LNCaP clone FGC (cell line): ENCODE measurements at regions not wholly inside any gene's neighbourhood (a gene's known extent, or its start where the extent isn't known, plus 50 kb on each side); places are given as distances from the start of the nearest gene placed in this dataset.

ENCODE experiments used
- DNase-seq: peaks from one replicate; pipeline ENCODE4 v3.0.0-alpha.2; 2011; ENCODE audit warnings: low read depth
- H3K4me3 ChIP-seq: 2 replicates; pipeline ENCODE4 v1.5.1; 2011; ENCODE audit warnings: mild to moderate bottlenecking, low read depth, low read length, control low read depth
- CTCF ChIP-seq: IDR thresholded peaks from 2 replicates; pipeline ENCODE4 v1.5.1; 2012; ENCODE audit warnings: mild to moderate bottlenecking; ENCODE audit not compliant: control insufficient read depth, insufficient read depth; ENCODE audit errors: extremely low read depth

GRCh38 chr10:31754803-31755624 is 173.6 kb downstream of the ARHGAP12 start:
- no peak for DNase-seq
- no peak overlapping the region for H3K4me3 ChIP-seq
- no peak for TF ChIP-seq CTCF

GRCh38 chr10:31753681-31754080 is 174.9 kb downstream of the ARHGAP12 start:
- TF ChIP-seq CTCF = no peak
- no peak overlapping the region for H3K4me3 ChIP-seq
- no peak for DNase-seq

- DNase-seq = no peak
- no peak for TF ChIP-seq CTCF
- no peak overlapping the region for H3K4me3 ChIP-seq
These were observed 176.5 kb downstream of the ARHGAP12 start for GRCh38 chr10:31752170-31752569.

- TF ChIP-seq CTCF = no peak
- no peak overlapping the region for H3K4me3 ChIP-seq
- DNase-seq = no peak
These were observed 176.9 kb downstream of the ARHGAP12 start for GRCh38 chr10:31751738-31752080.

GRCh38 chr10:31751051-31751737 is 177.4 kb downstream of the ARHGAP12 start:
- H3K4me3 ChIP-seq = no peak overlapping the region
- TF ChIP-seq CTCF = no peak
- DNase-seq = no peak

GRCh38 chr10:31749981-31750840 is 178.4 kb downstream of the ARHGAP12 start:
- H3K4me3 ChIP-seq = no peak overlapping the region
- DNase-seq = no peak
- TF ChIP-seq CTCF = no peak
